Activated naive CD8-positive, alpha-beta T cell treated with anti-CD3 and anti-CD28 coated beads, Interleukin-2, amount 50 U/mL, for 16 hours (primary cell): ENCODE measurements at regions not wholly inside any gene's neighbourhood (a gene's known extent, or its start where the extent isn't known, plus 50 kb on each side); places are given as distances from the start of the nearest gene placed in this dataset.

Experiments used
- DNase-seq: peaks from one replicate; pipeline ENCODE4 v3.0.0-alpha.2; 2020; ENCODE audit warnings: low read depth, low spot score

- no peak for DNase-seq
Measured at GRCh38 chr5:174287761-174288160, 242.3 kb downstream of the NSG2 start.

- DNase-seq = no peak
Measured at GRCh38 chr5:174288439-174288838, 242.9 kb downstream of the NSG2 start.

GRCh38 chr5:174291162-174291561 lies 245.7 kb downstream of the NSG2 start:
- no peak for DNase-seq

- DNase-seq = no peak
Measured at GRCh38 chr5:174292348-174292747, 246.8 kb downstream of the NSG2 start.

- DNase-seq = no peak
Measured at GRCh38 chr5:174293006-174293405, 247.5 kb downstream of the NSG2 start.

GRCh38 chr5:174293481-174293880 lies 248.0 kb downstream of the NSG2 start:
- DNase-seq = no peak

- no peak for DNase-seq
Measured at GRCh38 chr5:174294891-174295620, 249.6 kb downstream of the NSG2 start.

- no peak for DNase-seq
Measured at GRCh38 chr5:174295702-174296436, 250.4 kb downstream of the NSG2 start.

- DNase-seq = no peak
Measured at GRCh38 chr5:174300118-174300940, 254.8 kb downstream of the NSG2 start.

GRCh38 chr5:174300941-174301761 lies 255.6 kb downstream of the NSG2 start:
- no peak for DNase-seq

GRCh38 chr5:174301848-174302625 lies 256.5 kb downstream of the NSG2 start:
- DNase-seq = no peak

- no peak for DNase-seq
Measured at GRCh38 chr5:174303035-174303434, 257.5 kb downstream of the NSG2 start.

GRCh38 chr5:174303437-174304045 lies 258.0 kb downstream of the NSG2 start:
- no peak for DNase-seq

- no peak for DNase-seq
Measured at GRCh38 chr5:174305241-174305681, 259.8 kb downstream of the NSG2 start.

GRCh38 chr5:174306345-174307030 lies 261.0 kb downstream of the NSG2 start:
- no peak for DNase-seq

- DNase-seq = no peak
Measured at GRCh38 chr5:174307031-174307408, 261.5 kb downstream of the NSG2 start.

- DNase-seq = no peak
Measured at GRCh38 chr5:174307656-174308271, 262.3 kb downstream of the NSG2 start.

GRCh38 chr5:174309131-174309795 lies 263.8 kb downstream of the NSG2 start:
- no peak for DNase-seq

GRCh38 chr5:174310243-174310642 lies 264.7 kb downstream of the NSG2 start:
- no peak for DNase-seq
